ENCODE measurements at regions not wholly inside any gene's neighbourhood (a gene's known extent, or its start where the extent isn't known, plus 50 kb on each side); places are given as distances from the start of the nearest gene placed in this dataset.

DNA sequence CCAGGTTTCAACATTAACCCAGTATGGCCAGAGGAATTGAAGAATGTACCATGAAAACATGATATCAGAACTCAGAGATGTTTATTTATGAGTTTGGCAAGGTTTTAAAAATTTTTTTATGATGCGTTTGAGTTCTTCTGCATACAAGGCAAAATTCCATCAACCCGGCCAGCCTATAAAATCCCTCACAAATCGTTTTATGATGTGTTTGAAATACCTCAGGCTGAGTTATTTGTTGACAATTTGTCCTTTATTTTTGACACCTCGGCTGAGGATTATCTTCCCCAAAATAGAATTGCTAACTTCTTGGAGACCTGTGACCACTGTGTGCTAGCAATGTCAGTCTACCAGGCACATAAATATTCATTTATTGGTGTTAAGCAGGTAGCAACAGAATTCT is 91.9 kb upstream of the SLC24A3 start:
- Histone ChIP-seq H3K79me2 (replicated peaks; ENCODE audit: insufficient read depth, low read length) (no peaks in the 10 kb centered on the region), H3K27me3 (ENCODE audit: insufficient read depth, low read depth, low read length) (no peaks in the 10 kb centered on the region), H3K27ac (ENCODE audit: low read length) (no peak overlapping the region), H3K9ac (ENCODE audit: low read length) (no peak overlapping the region), H3F3A (ENCODE audit: insufficient read depth, low read length, poor library complexity, severe bottlenecking) (no peaks in the 10 kb centered on the region), H3K9me3 (ENCODE audit: low read length) (no peaks in the 10 kb centered on the region), H2AFZ (ENCODE audit: low read depth, low read length) (no peak overlapping the region), H3K9me2 (ENCODE audit: insufficient read depth, low read length) (no peaks in the 10 kb centered on the region), H3K4me2 (ENCODE audit: low read length) (no peak overlapping the region), H3K4me3 (ENCODE audit: low read length) (no peak overlapping the region), H4K20me1 (ENCODE audit: insufficient read depth) (no peaks in the 10 kb centered on the region), H3K36me3 (ENCODE audit: insufficient read depth, low read length) (no peaks in the 10 kb centered on the region)
- no peak for TF ChIP-seq TAF1 (IDR thresholded peaks at IDR 0.05; ENCODE audit: low read depth)
- TF ChIP-seq EZH2 (IDR thresholded peaks at IDR 0.05; ENCODE audit: borderline replicate concordance, insufficient read depth, low read length, poor library complexity, severe bottlenecking): no peak
- no peak for TF ChIP-seq RAD21 (conservative IDR thresholded peaks at IDR 0.05)
- TF ChIP-seq EP300 (conservative IDR thresholded peaks at IDR 0.05; ENCODE audit: poor library complexity, severe bottlenecking): no peak

DNA sequence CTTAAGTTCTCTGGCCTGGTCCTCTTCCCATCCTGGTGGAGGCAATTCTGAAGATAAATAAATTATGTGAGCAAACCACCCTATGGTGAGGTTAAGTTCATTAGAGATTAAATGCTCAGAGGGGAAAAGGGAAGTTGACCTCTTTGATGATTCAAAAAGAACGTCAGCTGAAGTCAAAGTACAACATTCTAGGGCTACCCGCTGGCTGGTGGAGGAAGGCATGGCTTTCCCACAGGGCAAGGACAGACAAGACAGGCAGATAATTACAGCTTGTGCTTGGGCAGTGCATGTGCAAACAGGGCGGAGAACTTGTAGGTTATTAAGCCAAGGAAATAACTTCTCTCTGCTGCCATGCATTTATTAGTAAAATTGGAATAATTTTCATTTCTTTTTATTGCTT is 91.0 kb upstream of the SLC24A3 start:
- H4K20me1 ChIP-seq (ENCODE audit: insufficient read depth): no peaks in the 10 kb centered on the region
- no peaks in the 10 kb centered on the region for H3K9me3 ChIP-seq (ENCODE audit: low read length)
- H3K27me3 ChIP-seq (ENCODE audit: insufficient read depth, low read depth, low read length): no peaks in the 10 kb centered on the region
- TF ChIP-seq SMC3 (conservative IDR thresholded peaks at IDR 0.05; ENCODE audit: poor library complexity) (no peak), EZH2 (IDR thresholded peaks at IDR 0.05; ENCODE audit: borderline replicate concordance, insufficient read depth, low read length, poor library complexity, severe bottlenecking) (no peak), EP300 (conservative IDR thresholded peaks at IDR 0.05; ENCODE audit: poor library complexity, severe bottlenecking) (no peak), RAD21 (conservative IDR thresholded peaks at IDR 0.05) (no peak), MXI1 (conservative IDR thresholded peaks at IDR 0.05; ENCODE audit: poor library complexity, severe bottlenecking) (no peak), TAF1 (IDR thresholded peaks at IDR 0.05; ENCODE audit: low read depth) (no peak), POLR2AphosphoS5 (IDR thresholded peaks at IDR 0.05) (no peak)
- TF ChIP-seq, protein P1, sequence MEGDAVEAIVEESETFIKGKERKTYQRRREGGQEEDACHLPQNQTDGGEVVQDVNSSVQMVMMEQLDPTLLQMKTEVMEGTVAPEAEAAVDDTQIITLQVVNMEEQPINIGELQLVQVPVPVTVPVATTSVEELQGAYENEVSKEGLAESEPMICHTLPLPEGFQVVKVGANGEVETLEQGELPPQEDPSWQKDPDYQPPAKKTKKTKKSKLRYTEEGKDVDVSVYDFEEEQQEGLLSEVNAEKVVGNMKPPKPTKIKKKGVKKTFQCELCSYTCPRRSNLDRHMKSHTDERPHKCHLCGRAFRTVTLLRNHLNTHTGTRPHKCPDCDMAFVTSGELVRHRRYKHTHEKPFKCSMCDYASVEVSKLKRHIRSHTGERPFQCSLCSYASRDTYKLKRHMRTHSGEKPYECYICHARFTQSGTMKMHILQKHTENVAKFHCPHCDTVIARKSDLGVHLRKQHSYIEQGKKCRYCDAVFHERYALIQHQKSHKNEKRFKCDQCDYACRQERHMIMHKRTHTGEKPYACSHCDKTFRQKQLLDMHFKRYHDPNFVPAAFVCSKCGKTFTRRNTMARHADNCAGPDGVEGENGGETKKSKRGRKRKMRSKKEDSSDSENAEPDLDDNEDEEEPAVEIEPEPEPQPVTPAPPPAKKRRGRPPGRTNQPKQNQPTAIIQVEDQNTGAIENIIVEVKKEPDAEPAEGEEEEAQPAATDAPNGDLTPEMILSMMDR (IDR thresholded peaks at IDR 0.05; ENCODE audit: poor library complexity, severe bottlenecking): no peak
- TF ChIP-seq, protein P2, sequence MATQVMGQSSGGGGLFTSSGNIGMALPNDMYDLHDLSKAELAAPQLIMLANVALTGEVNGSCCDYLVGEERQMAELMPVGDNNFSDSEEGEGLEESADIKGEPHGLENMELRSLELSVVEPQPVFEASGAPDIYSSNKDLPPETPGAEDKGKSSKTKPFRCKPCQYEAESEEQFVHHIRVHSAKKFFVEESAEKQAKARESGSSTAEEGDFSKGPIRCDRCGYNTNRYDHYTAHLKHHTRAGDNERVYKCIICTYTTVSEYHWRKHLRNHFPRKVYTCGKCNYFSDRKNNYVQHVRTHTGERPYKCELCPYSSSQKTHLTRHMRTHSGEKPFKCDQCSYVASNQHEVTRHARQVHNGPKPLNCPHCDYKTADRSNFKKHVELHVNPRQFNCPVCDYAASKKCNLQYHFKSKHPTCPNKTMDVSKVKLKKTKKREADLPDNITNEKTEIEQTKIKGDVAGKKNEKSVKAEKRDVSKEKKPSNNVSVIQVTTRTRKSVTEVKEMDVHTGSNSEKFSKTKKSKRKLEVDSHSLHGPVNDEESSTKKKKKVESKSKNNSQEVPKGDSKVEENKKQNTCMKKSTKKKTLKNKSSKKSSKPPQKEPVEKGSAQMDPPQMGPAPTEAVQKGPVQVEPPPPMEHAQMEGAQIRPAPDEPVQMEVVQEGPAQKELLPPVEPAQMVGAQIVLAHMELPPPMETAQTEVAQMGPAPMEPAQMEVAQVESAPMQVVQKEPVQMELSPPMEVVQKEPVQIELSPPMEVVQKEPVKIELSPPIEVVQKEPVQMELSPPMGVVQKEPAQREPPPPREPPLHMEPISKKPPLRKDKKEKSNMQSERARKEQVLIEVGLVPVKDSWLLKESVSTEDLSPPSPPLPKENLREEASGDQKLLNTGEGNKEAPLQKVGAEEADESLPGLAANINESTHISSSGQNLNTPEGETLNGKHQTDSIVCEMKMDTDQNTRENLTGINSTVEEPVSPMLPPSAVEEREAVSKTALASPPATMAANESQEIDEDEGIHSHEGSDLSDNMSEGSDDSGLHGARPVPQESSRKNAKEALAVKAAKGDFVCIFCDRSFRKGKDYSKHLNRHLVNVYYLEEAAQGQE (IDR thresholded peaks at IDR 0.05; ENCODE audit: borderline replicate concordance): no peak
- H3K79me2 ChIP-seq (replicated peaks; ENCODE audit: insufficient read depth, low read length): no peaks in the 10 kb centered on the region
- no peak overlapping the region for H3K27ac ChIP-seq (ENCODE audit: low read length)
- H3K9me2 ChIP-seq (ENCODE audit: insufficient read depth, low read length): no peaks in the 10 kb centered on the region
- H2AFZ ChIP-seq (ENCODE audit: low read depth, low read length): no peak overlapping the region
- H3K9ac ChIP-seq (ENCODE audit: low read length): no peak overlapping the region
- H3F3A ChIP-seq (ENCODE audit: insufficient read depth, low read length, poor library complexity, severe bottlenecking): no peaks in the 10 kb centered on the region
- no peaks in the 10 kb centered on the region for H3K36me3 ChIP-seq (ENCODE audit: insufficient read depth, low read length)
- no peak overlapping the region for H3K4me3 ChIP-seq (ENCODE audit: low read length)
- no peak overlapping the region for H3K4me2 ChIP-seq (ENCODE audit: low read length)

Measured in neural cell (in vitro differentiated cells).